Pons (tissue), 1 donor: ENCODE measurements at regions not wholly inside any gene's neighbourhood (a gene's known extent, or its start where the extent isn't known, plus 50 kb on each side); places are given as distances from the start of the nearest gene placed in this dataset.
A peak's percentile ranks its signal among the peaks of the same experiment; 100 is the strongest.

Experiments used
- DNase-seq: peaks from one replicate; pipeline ENCODE4 v3.0.0-alpha.2; 2016; ENCODE audit warnings: low spot score

- DNase-seq: no peak
Measured at GRCh38 chr11:95318498-95318897, 87.5 kb upstream of the SESN3 start.

GRCh38 chr11:95308512-95309035 lies 77.6 kb upstream of the SESN3 start:
- DNase-seq: no peak

GRCh38 chr11:95307286-95307685 lies 76.3 kb upstream of the SESN3 start:
- DNase-seq: no peak

- peak; percentile 65 for DNase-seq
Measured at GRCh38 chr11:95306801-95307200, 75.8 kb upstream of the SESN3 start.

GRCh38 chr11:95306123-95306522 lies 75.1 kb upstream of the SESN3 start:
- no peak for DNase-seq

GRCh38 chr11:95305705-95306104 lies 74.7 kb upstream of the SESN3 start:
- no peak for DNase-seq

- no peak for DNase-seq
Measured at GRCh38 chr11:95304777-95305176, 73.8 kb upstream of the SESN3 start.

GRCh38 chr11:95302211-95302610 lies 71.2 kb upstream of the SESN3 start:
- no peak for DNase-seq

GRCh38 chr11:95301474-95301873 lies 70.5 kb upstream of the SESN3 start:
- DNase-seq: no peak

GRCh38 chr11:95299078-95299679 lies 68.2 kb upstream of the SESN3 start:
- DNase-seq: no peak

GRCh38 chr11:95297680-95298452 lies 66.9 kb upstream of the SESN3 start:
- no peak for DNase-seq

- DNase-seq: peak; percentile 45
Measured at GRCh38 chr11:95296621-95297025, 65.6 kb upstream of the SESN3 start.

- DNase-seq: peak; percentile 31
Measured at GRCh38 chr11:95296165-95296564, 65.2 kb upstream of the SESN3 start.

- DNase-seq: no peak
Measured at GRCh38 chr11:95295382-95296149, 64.6 kb upstream of the SESN3 start.

GRCh38 chr11:95294701-95295100 lies 63.7 kb upstream of the SESN3 start:
- no peak for DNase-seq

GRCh38 chr11:95293116-95293515 lies 62.1 kb upstream of the SESN3 start:
- DNase-seq: no peak

- DNase-seq: no peak
Measured at GRCh38 chr11:95291946-95292345, 60.9 kb upstream of the SESN3 start.

- DNase-seq: no peak
Measured at GRCh38 chr11:95289378-95290101, 58.5 kb upstream of the SESN3 start.

GRCh38 chr11:95284057-95285052 lies 53.4 kb upstream of the SESN3 start:
- no peak for DNase-seq

GRCh38 chr11:95283650-95284049 lies 52.6 kb upstream of the SESN3 start:
- DNase-seq: no peak

GRCh38 chr11:95283146-95283545 lies 52.1 kb upstream of the SESN3 start:
- no peak for DNase-seq
